ENCODE measurements at regions not wholly inside any gene's neighbourhood (a gene's known extent, or its start where the extent isn't known, plus 50 kb on each side); places are given as distances from the start of the nearest gene placed in this dataset.
"Not testable (repeated sequence)": the region's sequence is repeated elsewhere in the genome, so short reads cannot be mapped to it uniquely, and the experiment has no call there.

GRCh38 chr16:66245072-66245471 is 121.4 kb upstream of the CDH5 start:
- Histone ChIP-seq H3K27me3 (ENCODE audit: control insufficient read depth in 1 of 2, insufficient read depth in 2 of 2, low read length in 1 of 2) (no peaks in the 10 kb centered on the region), H3K9me3 (ENCODE audit: control insufficient read depth, low read length) (no peaks in the 10 kb centered on the region), H3K27ac (ENCODE audit: low read depth in 1 of 2, low read length in 2 of 2) (no peak overlapping the region), H3K36me3 (ENCODE audit: control insufficient read depth in 1 of 2, insufficient read depth in 2 of 2, low read length in 1 of 2) (no peaks in the 10 kb centered on the region), H3K4me3 (ENCODE audit: low read length in 2 of 2) (no peak overlapping the region), H3K4me1 (ENCODE audit: control insufficient read depth in 1 of 2, insufficient read depth in 2 of 2, low read length in 2 of 2) (no peaks in the 10 kb centered on the region)
- no peak for DNase-seq
- intact Hi-C loops (cut with DNase I): no loop called here
- no peak for ATAC-seq (ENCODE audit: low FRiP score)
- WGBS, 2 donors: 86 to 93% methylated on average over 8 of the region's 8 CpGs

GRCh38 chr16:66242672-66243071 is 123.8 kb upstream of the CDH5 start:
- H3K27me3 ChIP-seq (ENCODE audit: control insufficient read depth in 1 of 2, insufficient read depth in 2 of 2, low read length in 1 of 2): no peaks in the 10 kb centered on the region
- ATAC-seq (ENCODE audit: low FRiP score): no peak
- peaks cover 2% of the 10 kb centered on the region for H3K9me3 ChIP-seq (ENCODE audit: control insufficient read depth, low read length)
- H3K4me3 ChIP-seq (ENCODE audit: low read length in 2 of 2): no peak overlapping the region
- no peak overlapping the region for H3K27ac ChIP-seq (ENCODE audit: low read depth in 1 of 2, low read length in 2 of 2)
- H3K36me3 ChIP-seq (ENCODE audit: control insufficient read depth in 1 of 2, insufficient read depth in 2 of 2, low read length in 1 of 2): no peaks in the 10 kb centered on the region
- peak in 1 of 2 donors; percentile 27 for DNase-seq
- H3K4me1 ChIP-seq (ENCODE audit: control insufficient read depth in 1 of 2, insufficient read depth in 2 of 2, low read length in 2 of 2): no peaks in the 10 kb centered on the region
- WGBS, 2 donors: 92 to 95% methylated on average over 9 of the region's 9 CpGs
- intact Hi-C loops (cut with DNase I): no loop called here

GRCh38 chr16:66242206-66242605 is 124.3 kb upstream of the CDH5 start:
- H3K27ac ChIP-seq (ENCODE audit: low read depth in 1 of 2, low read length in 2 of 2); ATAC-seq (ENCODE audit: low FRiP score); H3K36me3 ChIP-seq (ENCODE audit: control insufficient read depth in 1 of 2, insufficient read depth in 2 of 2, low read length in 1 of 2); H3K4me3 ChIP-seq (ENCODE audit: low read length in 2 of 2); H3K9me3 ChIP-seq (ENCODE audit: control insufficient read depth, low read length); intact Hi-C loops (cut with DNase I); H3K4me1 ChIP-seq (ENCODE audit: control insufficient read depth in 1 of 2, insufficient read depth in 2 of 2, low read length in 2 of 2); H3K27me3 ChIP-seq (ENCODE audit: control insufficient read depth in 1 of 2, insufficient read depth in 2 of 2, low read length in 1 of 2): not testable (repeated sequence)
- DNase-seq: peak in 1 of 2 donors; percentile 46
- 68 to 69% methylated on average over 6 of the region's 6 CpGs for WGBS, 2 donors

- Histone ChIP-seq H3K27ac (ENCODE audit: low read depth in 1 of 2, low read length in 2 of 2) (no peak overlapping the region), H3K36me3 (ENCODE audit: control insufficient read depth in 1 of 2, insufficient read depth in 2 of 2, low read length in 1 of 2) (no peaks in the 10 kb centered on the region), H3K4me1 (ENCODE audit: control insufficient read depth in 1 of 2, insufficient read depth in 2 of 2, low read length in 2 of 2) (no peaks in the 10 kb centered on the region), H3K4me3 (ENCODE audit: low read length in 2 of 2) (no peak overlapping the region), H3K27me3 (ENCODE audit: control insufficient read depth in 1 of 2, insufficient read depth in 2 of 2, low read length in 1 of 2) (no peaks in the 10 kb centered on the region), H3K9me3 (ENCODE audit: control insufficient read depth, low read length) (peaks cover 2% of the 10 kb centered on the region)
- 64 to 72% methylated on average over 8 of the region's 8 CpGs for WGBS, 2 donors
- DNase-seq (peak in 1 of 2 donors; percentile 30), ATAC-seq (ENCODE audit: low FRiP score) (no peak)
- intact Hi-C loops (cut with DNase I): no loop called here
Measured at GRCh38 chr16:66240631-66241395, 125.7 kb upstream of the CDH5 start.

- H3K36me3 ChIP-seq (ENCODE audit: control insufficient read depth in 1 of 2, insufficient read depth in 2 of 2, low read length in 1 of 2): no peaks in the 10 kb centered on the region
- peaks cover 2% of the 10 kb centered on the region for H3K9me3 ChIP-seq (ENCODE audit: control insufficient read depth, low read length)
- no peak overlapping the region for H3K4me3 ChIP-seq (ENCODE audit: low read length in 2 of 2)
- H3K4me1 ChIP-seq (ENCODE audit: control insufficient read depth in 1 of 2, insufficient read depth in 2 of 2, low read length in 2 of 2): no peaks in the 10 kb centered on the region
- H3K27me3 ChIP-seq (ENCODE audit: control insufficient read depth in 1 of 2, insufficient read depth in 2 of 2, low read length in 1 of 2): no peaks in the 10 kb centered on the region
- ATAC-seq (ENCODE audit: low FRiP score): no peak
- DNase-seq: peak in 1 of 2 donors; percentile 51
- intact Hi-C loops (cut with DNase I): no loop called here
- 94 to 98% methylated on average over 6 of the region's 6 CpGs for WGBS, 2 donors
- H3K27ac ChIP-seq (ENCODE audit: low read depth in 1 of 2, low read length in 2 of 2): no peak overlapping the region
Measured at GRCh38 chr16:66240088-66240487, 126.4 kb upstream of the CDH5 start.

- Histone ChIP-seq H3K9me3 (ENCODE audit: control insufficient read depth, low read length) (peaks cover 2% of the 10 kb centered on the region), H3K27ac (ENCODE audit: low read depth in 1 of 2, low read length in 2 of 2) (no peak overlapping the region), H3K4me3 (ENCODE audit: low read length in 2 of 2) (no peak overlapping the region), H3K36me3 (ENCODE audit: control insufficient read depth in 1 of 2, insufficient read depth in 2 of 2, low read length in 1 of 2) (no peaks in the 10 kb centered on the region), H3K27me3 (ENCODE audit: control insufficient read depth in 1 of 2, insufficient read depth in 2 of 2, low read length in 1 of 2) (no peaks in the 10 kb centered on the region), H3K4me1 (ENCODE audit: control insufficient read depth in 1 of 2, insufficient read depth in 2 of 2, low read length in 2 of 2) (no peaks in the 10 kb centered on the region)
- WGBS, 2 donors: 94 to 100% methylated on average over 1 of the region's 1 CpG
- ATAC-seq (ENCODE audit: low FRiP score) (no peak), DNase-seq (no peak)
- intact Hi-C loops (cut with DNase I): no loop called here
Measured at GRCh38 chr16:66238696-66239095, 127.8 kb upstream of the CDH5 start.

GRCh38 chr16:66236301-66236700 is 130.2 kb upstream of the CDH5 start:
- no peaks in the 10 kb centered on the region for H3K27me3 ChIP-seq (ENCODE audit: control insufficient read depth in 1 of 2, insufficient read depth in 2 of 2, low read length in 1 of 2)
- DNase-seq (no peak), ATAC-seq (ENCODE audit: low FRiP score) (no peak)
- intact Hi-C loops (cut with DNase I): no loop called here
- WGBS, 2 donors: 90 to 92% methylated on average over 12 of the region's 12 CpGs
- H3K4me3 ChIP-seq (ENCODE audit: low read length in 2 of 2): no peak overlapping the region
- H3K36me3 ChIP-seq (ENCODE audit: control insufficient read depth in 1 of 2, insufficient read depth in 2 of 2, low read length in 1 of 2): no peaks in the 10 kb centered on the region
- peaks cover 2% of the 10 kb centered on the region for H3K9me3 ChIP-seq (ENCODE audit: control insufficient read depth, low read length)
- no peak overlapping the region for H3K27ac ChIP-seq (ENCODE audit: low read depth in 1 of 2, low read length in 2 of 2)
- H3K4me1 ChIP-seq (ENCODE audit: control insufficient read depth in 1 of 2, insufficient read depth in 2 of 2, low read length in 2 of 2): no peaks in the 10 kb centered on the region

- no peaks in the 10 kb centered on the region for H3K27me3 ChIP-seq (ENCODE audit: control insufficient read depth in 1 of 2, insufficient read depth in 2 of 2, low read length in 1 of 2)
- H3K4me1 ChIP-seq (ENCODE audit: control insufficient read depth in 1 of 2, insufficient read depth in 2 of 2, low read length in 2 of 2): no peaks in the 10 kb centered on the region
- DNase-seq (no peak), ATAC-seq (ENCODE audit: low FRiP score) (no peak)
- WGBS, 2 donors: 77 to 80% methylated on average over 9 of the region's 9 CpGs
- no peak overlapping the region for H3K4me3 ChIP-seq (ENCODE audit: low read length in 2 of 2)
- intact Hi-C loops (cut with DNase I): no loop called here
- H3K9me3 ChIP-seq (ENCODE audit: control insufficient read depth, low read length): no peaks in the 10 kb centered on the region
- no peak overlapping the region for H3K27ac ChIP-seq (ENCODE audit: low read depth in 1 of 2, low read length in 2 of 2)
- H3K36me3 ChIP-seq (ENCODE audit: control insufficient read depth in 1 of 2, insufficient read depth in 2 of 2, low read length in 1 of 2): no peaks in the 10 kb centered on the region
Measured at GRCh38 chr16:66231452-66232160, 134.9 kb upstream of the CDH5 start.

- ATAC-seq (ENCODE audit: low FRiP score) (no peak), DNase-seq (no peak)
- no peaks in the 10 kb centered on the region for H3K27me3 ChIP-seq (ENCODE audit: control insufficient read depth in 1 of 2, insufficient read depth in 2 of 2, low read length in 1 of 2)
- WGBS, 2 donors: 92 to 93% methylated on average over 4 of the region's 4 CpGs
- intact Hi-C loops (cut with DNase I): no loop called here
- H3K36me3 ChIP-seq (ENCODE audit: control insufficient read depth in 1 of 2, insufficient read depth in 2 of 2, low read length in 1 of 2): no peaks in the 10 kb centered on the region
- no peaks in the 10 kb centered on the region for H3K4me1 ChIP-seq (ENCODE audit: control insufficient read depth in 1 of 2, insufficient read depth in 2 of 2, low read length in 2 of 2)
- no peak overlapping the region for H3K27ac ChIP-seq (ENCODE audit: low read depth in 1 of 2, low read length in 2 of 2)
- no peaks in the 10 kb centered on the region for H3K9me3 ChIP-seq (ENCODE audit: control insufficient read depth, low read length)
- H3K4me3 ChIP-seq (ENCODE audit: low read length in 2 of 2): no peak overlapping the region
Measured at GRCh38 chr16:66229651-66230050, 136.8 kb upstream of the CDH5 start.
